Middle frontal gyrus (tissue), 1 donor: ENCODE measurements at regions not wholly inside any gene's neighbourhood (a gene's known extent, or its start where the extent isn't known, plus 50 kb on each side); places are given as distances from the start of the nearest gene placed in this dataset.

ENCODE experiments used
- DNase-seq: peaks from one replicate; pipeline ENCODE4 v3.0.0-alpha.2; 2015; ENCODE audit warnings: low spot score; ENCODE audit errors: extremely low spot score

DNA sequence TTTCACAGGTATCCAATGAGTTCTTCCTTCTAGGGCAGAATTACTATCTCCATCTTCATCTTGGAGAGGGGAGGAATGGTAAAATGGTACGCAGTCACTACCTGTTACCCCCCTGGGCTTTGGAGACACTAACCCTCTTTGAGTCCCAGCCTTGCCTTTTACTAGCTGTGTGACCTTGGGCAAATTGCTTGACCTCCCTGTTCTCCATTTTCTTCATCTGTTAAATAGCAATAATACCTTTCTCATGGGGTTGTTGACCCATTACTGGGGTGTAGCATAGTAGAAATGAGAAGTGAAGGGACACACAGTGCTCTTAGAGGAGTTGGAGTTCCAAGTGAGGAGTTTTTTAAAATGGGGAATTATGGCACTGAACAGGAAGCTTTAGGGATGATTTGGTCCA, 324.7 kb downstream of the FOXL1 start:
- no peak for DNase-seq

DNA sequence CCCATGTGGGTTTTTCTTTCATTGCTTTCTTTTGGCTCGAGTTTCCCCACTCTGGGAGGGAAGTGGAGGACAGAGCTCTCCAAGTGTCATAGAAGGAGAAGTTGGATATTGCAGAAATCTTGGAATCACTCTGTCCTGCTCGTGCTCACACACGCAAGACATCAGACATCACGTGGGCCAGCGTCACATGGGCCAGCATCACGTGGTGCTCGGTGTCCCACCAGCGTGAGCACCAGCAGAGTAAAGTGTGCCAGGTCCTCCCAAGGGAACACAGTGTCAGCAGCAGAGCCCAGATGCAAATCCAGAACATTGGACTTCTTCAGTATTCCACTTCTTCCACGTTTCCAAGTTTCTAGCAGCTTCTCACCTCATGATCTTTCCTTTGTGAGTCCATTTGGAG, 327.0 kb downstream of the FOXL1 start:
- no peak for DNase-seq

DNA sequence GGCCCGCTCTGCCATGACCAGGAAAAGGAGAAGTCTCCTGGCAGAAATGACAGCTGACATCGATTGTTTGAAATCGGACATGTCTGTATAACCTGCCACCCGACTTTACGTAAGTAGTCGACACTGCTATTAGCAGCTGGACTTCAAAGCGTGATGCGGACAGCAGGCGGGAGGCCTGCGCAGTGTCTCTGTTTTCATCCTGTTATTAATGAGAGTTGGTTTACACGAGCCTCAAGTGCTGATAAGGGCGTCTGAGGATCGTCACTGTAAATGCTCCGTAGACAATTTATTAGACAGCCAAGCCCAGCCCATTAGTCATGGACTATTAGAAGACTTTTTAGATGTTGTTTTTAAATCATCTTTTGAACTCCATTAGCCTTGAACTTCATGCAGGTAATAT, 328.3 kb downstream of the FOXL1 start:
- no peak for DNase-seq

DNA sequence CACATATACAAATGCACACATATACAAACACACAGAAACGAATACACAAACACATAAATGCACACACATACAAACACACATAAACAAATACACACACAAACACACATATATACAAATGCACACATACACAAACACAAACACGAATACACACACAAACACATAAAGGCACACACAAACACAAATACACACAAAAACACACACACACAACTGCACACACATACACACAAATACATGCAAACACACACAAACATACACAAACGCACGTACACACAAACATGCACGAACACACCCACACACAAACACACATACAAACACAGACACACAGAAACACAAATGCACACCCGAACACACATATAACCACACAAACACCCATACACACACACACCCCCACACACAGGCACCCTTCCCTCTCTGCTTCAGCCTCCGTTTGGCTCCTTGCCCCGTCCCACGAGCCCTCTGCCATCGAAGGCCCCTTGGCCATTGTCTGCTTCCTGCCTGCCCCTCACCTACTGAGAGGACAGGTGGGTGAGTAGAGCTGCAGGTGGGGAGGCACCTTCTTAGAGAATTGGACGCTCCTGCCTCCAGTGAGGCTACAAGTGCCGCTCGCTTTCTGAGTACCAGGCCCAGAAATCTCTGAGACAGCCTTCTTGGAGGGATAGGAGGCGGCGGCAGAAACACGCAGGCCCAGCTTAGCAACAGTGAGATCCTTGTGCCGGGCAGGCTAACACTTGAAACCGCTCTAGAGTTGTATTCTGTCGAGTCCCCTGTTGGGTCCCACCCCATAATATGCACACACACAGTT, 331.2 kb downstream of the FOXL1 start:
- no peak for DNase-seq

DNA sequence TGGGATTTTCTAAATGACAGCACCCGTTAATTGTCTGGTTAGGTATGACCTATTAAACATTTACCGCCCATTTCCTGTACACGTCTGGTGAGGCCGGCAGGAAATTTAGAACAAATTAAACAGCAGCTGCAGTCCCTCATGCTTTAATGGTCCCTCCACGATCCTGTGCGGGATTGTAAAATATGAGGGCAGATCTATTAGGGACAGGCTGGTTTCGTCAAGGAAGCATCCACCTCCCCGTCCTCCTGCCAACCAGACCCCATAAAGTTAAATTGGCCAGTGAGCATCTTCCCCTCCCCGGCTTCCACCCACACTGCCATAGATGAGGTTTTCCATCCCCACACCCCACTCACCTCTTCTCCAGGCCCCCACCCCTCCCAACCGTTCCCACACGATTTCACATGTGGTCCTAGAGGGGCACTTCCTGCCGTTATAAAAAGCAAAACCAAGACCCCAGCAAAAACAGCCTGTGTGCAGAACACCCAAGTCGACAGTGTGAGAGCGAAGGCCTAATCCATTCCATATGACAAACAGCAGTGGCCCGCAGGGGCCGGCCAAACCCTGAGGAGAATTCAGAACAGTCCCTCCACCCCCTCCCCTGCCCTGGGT, 331.9 kb downstream of the FOXL1 start:
- no peak for DNase-seq

DNA sequence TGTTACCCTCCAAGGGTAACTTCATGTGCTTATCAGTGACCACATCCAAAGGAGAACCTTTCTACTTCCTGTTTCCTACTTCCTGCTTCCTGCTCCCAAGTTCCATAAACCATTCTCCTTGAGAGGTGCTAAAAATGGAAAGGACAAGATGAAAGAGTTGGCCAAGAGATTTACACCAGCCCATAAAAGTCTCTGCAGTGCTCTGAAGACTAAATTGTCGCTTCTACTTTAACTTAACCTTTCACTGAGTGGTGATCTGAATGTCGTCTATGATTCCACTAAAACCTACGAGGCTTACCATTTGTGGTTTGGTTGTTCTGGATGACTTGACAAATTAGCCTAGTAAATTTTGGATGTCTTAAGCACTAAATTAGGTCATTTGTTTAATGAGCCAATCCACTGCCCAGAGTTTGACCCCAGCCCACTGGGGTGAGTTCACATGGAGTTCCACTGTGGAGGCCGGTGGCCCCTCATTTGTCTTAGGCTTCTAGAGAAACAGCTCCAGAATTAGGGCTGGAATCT, 333.1 kb downstream of the FOXL1 start:
- no peak for DNase-seq

- no peak for DNase-seq
Observed at GRCh38 chr16:86913886-86914285, 335.5 kb downstream of the FOXL1 start.

- no peak for DNase-seq
Observed at GRCh38 chr16:86914876-86915717, 336.7 kb downstream of the FOXL1 start.

GRCh38 chr16:86917471-86918365, 339.4 kb downstream of the FOXL1 start:
- no peak for DNase-seq

- DNase-seq: no peak
Observed at GRCh38 chr16:86918637-86919036, 340.3 kb downstream of the FOXL1 start.

DNA sequence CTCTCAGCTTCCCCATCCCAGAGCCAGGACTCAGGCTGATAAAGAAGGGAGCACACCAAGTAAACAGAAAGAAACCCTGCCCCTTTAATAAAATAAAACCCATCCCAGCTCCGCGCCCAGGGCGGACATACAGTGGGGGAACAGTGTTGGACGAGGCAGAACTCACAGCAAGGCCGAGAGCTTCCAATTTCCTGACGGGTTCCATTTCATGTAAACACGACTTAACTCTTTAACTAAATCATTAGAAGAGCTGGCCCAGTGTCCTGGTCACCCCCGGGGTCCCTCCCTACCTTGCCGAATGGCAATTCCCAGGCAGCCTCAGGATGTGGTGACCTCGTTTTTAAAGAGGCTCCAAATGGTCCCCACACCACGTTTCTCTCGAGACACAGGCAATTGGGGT, 340.7 kb downstream of the FOXL1 start:
- DNase-seq: no peak

DNA sequence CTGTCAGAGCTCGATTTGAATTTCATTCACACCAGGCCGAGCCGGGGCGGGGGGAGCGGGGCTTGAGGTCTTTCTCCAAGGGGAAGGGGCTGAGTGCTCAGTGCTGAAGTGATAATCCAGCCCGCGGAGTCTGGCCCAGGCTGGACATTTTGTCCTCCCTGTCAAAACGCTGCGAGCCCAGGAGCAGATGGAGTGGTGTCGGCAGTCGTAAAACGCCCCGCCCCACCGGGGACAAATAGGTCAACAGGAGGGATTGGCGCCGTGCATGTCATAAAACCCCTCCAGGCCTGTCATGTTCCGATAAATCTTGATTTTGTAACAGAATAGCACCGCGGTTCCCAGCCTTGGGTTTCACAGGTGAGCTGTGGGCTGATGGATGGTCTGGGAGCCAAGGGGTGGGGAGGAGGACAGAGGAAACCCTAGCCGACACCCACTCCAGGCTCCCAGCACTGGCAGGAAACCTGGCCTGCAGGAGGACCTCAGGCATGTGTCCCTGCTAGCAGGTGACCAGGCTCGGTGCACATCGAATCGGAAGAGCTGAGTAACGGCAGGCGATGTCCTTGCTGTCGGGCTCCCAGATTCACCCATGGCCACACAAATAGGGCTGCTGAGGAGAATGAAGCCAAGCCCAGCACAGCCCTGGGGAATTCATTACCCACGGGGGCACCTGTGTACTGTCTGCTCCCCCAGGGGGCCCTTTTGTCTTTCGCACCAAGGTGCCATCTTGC, 341.4 kb downstream of the FOXL1 start:
- no peak for DNase-seq

DNA sequence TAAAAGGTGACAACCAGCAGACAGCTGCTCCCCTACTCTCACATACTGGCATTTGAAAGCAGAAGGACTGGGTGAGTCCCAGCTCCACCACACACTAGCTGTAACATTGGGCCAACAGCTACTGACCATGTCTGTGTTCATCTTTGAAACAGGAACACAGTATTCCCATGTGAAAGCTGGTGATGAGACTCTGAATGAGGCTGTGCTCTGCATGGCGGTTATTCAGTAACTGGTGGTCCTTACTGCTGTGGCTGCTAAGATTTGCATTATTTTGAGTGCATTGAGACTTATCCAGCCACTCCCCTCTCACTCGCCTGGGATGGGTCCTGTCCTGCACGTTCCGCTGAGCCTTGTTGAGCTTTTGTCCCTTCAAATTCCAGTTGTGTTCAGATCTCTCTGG, 342.9 kb downstream of the FOXL1 start:
- DNase-seq: no peak

DNA sequence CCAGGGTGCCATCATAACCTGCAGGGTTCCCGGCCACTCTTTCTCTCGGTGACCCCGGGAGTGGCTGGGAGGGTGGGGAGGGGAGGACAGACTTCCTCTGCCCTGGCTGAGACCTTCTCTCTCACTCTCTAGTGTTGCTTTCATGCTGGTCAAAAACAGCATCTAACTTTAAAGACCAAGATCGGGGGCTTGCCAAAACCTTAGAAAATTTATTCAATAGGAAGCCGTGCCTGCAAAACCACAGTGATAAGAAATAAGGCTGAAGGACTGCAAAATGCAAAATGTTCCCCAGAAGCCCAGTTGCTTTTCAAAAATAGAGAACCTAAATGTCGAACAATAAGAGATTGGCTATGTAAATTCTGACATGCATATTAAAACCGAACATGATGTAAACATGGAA, 344.0 kb downstream of the FOXL1 start:
- no peak for DNase-seq

DNA sequence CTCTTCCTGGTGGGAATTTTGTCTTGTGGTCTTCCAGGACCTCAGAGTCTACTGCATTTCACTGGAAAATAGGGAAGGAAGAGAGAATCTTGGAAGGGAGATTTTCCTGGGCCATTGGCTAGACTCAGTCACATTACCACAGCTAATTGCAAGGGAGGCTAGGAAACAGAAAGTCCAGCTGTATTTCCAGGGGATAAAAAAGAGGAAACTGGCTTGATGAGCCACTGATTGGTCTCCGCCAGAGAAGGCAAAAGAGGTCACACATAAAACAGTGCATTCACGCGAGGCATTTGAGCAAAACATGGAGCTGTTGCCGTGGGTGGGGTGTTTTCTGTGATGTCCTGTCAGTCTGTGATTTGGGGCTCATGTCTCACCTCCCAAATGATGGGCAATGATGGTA, 345.3 kb downstream of the FOXL1 start:
- DNase-seq: no peak

GRCh38 chr16:86924537-86924936, 346.2 kb downstream of the FOXL1 start:
- DNase-seq: no peak

DNA sequence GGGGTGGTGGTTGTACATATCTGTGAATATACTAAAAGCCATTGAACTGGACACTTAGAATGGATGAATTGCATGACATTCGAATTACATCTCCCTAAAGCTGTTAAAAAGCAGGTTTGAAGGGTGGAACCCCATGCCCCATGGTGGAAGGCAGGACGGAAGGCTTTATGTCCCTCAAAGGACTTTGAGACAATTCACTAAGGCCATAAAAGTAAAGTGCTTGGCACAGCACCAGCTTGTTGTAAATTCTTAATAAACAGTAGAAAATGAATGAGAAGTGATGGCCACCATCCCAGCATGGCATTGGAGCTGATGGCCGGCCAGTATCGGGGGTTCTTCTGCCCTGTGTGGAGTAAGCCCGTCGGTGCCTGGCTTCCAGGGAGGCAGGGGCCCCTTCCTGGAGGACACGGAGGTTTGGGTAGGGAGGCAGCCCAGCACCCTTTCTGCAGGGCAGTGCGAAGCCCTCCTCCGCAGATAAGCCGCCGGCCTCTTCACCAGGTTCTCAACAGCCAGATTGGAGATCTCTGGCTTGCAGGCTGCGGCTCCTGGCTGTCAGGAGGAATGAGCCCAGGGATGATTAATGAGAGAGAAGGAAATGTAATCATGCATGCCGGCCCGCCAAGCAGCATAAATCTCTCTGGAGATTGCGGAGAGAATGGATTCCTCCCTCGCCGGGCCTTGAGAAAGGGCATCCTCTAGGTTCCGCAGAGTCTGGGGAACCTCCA, 346.9 kb downstream of the FOXL1 start:
- no peak for DNase-seq

DNA sequence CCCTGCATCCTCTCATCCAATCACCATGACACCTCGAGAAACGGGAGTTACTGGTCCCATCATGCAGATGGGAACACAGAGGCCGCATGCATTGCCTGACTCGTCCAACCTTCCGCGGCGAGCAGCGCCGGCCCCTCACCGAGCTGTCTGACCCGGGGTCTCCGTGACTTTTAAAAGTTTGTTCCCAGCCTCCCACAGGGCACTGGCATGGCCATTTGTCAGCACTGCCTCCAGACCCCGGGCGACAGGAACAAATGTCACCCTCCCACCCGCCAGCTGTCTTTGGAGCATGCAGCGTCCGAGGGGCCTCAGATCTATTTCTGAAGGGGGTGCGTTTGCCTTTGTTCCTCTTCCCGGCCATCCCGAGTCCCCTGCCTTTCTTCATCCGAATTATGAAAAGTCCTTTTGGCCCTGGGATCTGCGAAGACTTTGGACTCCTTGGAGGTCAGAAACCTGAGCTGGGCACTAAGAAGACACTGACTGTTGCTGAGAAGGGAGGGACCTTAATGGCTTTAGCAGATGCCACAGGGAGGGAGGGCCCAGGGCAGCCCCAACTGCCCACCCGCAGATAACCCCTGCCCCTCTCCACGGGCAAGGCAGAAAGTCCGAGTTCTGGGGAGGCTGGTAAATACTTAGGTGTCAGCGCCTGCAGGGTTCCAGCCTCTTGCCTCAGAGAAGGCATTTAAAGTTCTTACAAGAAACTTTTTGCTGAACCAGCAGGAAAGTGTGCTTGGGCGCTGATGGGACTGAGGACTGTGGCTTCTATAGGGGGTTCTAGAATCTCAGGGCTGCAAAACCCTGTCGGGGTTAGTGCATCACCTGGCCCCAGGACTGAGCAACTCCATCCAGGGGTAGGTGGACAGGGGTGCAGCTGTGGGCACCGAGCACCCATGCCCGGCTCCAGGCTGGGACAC, 348.1 kb downstream of the FOXL1 start:
- DNase-seq: no peak

- no peak for DNase-seq
Observed at GRCh38 chr16:86927699-86928098, 349.4 kb downstream of the FOXL1 start.
